ENCODE measurements at regions not wholly inside any gene's neighbourhood (a gene's known extent, or its start where the extent isn't known, plus 50 kb on each side); places are given as distances from the start of the nearest gene placed in this dataset.
"Not testable (repeated sequence)": the region's sequence is repeated elsewhere in the genome, so short reads cannot be mapped to it uniquely, and the experiment has no call there.

DNA sequence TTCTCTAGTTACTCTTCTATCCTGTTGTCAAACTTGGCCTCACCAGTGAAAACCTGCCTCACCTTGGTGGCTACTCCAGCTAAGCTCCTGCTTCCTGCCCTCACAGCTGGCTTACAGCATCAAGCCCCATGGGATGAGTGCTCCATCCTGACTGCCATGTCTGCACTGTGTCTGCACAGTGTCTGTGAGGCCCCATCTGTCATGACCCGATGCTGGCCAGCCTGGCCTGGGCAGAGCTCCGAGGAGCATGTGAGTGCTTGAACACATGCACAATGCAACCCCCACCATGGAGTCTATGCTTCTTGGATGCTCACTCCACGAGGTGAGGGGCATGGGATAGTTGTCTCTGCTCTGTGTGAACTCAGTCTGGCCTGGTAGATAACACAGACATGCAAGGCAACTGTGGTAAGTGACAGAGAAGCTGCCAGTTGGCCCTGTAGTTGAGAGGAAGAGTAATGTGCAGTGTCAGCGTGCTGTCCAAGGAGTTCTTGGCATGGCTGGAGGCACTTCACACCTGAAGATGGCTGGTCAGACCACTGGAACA, 207.1 kb upstream of the ZNF32 start:
- no peak for DNase-seq (ENCODE audit: low spot score)

DNA sequence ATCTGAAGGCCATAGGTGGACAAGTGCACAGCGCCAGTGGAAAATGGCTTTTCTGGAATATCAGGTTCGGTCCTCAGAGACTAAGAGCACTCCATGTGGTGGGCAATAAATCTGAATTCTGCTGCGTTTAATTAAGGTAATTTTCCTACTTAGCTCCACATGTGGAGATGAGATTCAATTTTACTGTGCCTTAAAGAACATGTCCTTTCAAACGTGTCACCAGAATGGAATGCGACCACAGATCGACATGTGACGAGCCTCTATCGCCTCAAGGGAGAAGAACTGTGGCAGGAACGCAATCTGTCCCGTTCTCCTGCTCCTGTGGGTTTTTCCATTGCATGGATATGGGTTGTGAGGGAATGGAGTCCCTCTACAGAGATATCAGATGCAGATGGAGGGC, 205.3 kb upstream of the ZNF32 start:
- peak; percentile 92 for DNase-seq (ENCODE audit: low spot score)

- no peak for DNase-seq (ENCODE audit: low spot score)
These were observed 204.7 kb upstream of the ZNF32 start for GRCh38 chr10:43853369-43853768.

- DNase-seq (ENCODE audit: low spot score) = no peak
These were observed 204.0 kb upstream of the ZNF32 start for GRCh38 chr10:43852644-43853214.

DNA sequence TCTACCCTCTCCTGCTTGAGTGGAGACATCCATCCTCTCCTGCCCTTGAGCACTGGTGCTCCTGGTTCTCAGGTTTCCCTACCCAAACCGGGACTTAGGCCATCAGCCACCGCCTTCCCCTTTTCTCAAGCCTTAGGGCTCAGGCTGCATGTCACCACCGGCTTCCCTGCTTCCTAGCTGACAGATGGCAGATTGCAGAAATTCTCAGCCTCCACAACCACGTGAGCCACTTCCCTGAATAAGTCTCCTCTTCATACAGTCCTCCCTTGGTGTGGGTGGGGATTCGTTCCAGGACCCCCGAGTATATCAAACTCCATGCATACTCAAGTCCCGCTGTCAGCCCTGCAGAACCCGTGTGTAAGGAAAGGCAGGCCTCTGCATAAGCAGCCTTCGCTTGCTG, 203.5 kb upstream of the ZNF32 start:
- no peak for DNase-seq (ENCODE audit: low spot score)

DNA sequence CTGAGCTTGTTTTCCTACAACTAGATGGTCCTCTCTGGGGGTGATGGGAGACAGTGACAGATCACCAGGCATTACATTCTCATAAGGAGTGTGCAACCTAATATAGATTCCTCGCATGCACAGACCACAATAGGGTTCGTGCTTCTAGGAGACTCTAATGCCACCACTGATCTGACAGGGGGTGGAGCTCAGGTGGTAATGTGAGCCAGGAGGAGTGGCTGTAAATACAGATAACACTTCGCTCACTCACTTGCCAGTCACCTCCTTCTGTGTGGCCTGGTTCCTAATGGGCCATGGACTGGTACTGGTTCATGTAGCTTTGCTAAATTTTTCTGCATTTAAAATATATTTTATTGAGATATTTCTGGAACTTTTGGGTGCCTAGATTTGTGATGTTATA, 202.3 kb upstream of the ZNF32 start:
- no peak for DNase-seq (ENCODE audit: low spot score)

GRCh38 chr10:43849551-43849950, 200.9 kb upstream of the ZNF32 start:
- no peak for DNase-seq (ENCODE audit: low spot score)

DNA sequence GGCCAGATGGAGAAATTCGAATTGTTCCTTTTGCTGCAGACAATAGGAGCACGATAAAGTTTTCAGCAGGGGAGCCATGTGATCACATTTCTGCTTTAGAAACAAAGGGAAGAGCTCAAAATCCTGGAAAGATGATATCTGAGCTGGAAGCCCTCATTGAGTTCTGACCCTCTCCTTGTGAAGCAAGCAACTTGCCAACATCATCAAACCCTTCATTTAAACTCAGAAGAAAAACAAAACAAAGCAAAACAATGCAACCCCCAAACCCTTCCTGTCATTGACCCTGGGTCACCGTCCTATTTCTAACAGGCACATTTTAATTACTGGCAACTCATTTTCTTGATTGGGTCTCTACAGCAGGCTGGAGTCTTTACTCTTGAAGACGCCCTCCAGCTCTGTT, 198.3 kb upstream of the ZNF32 start:
- DNase-seq (ENCODE audit: low spot score) = no peak

- no peak for DNase-seq (ENCODE audit: low spot score)
These were observed 197.6 kb upstream of the ZNF32 start for GRCh38 chr10:43846187-43846680.

DNA sequence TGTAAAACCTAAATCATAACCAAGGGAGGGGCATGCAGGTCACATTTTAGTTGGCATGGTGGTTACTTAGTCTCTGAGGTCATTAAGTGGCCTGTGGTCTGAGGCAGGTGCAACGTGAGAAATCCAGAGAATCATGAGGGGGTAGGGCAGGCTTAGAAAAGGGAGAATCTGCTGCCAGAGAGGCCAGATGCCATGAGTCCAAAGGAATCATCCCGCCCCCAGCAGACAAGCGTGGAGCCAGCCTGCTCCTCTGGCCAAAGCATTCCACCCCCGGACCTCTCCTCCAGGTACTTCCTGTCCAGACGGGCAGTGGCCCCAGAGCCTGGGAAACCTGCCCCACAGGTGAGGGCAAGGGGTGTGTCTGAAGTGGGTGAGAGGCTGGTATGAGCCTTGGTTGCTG, 196.4 kb upstream of the ZNF32 start:
- no peak for DNase-seq (ENCODE audit: low spot score)

DNA sequence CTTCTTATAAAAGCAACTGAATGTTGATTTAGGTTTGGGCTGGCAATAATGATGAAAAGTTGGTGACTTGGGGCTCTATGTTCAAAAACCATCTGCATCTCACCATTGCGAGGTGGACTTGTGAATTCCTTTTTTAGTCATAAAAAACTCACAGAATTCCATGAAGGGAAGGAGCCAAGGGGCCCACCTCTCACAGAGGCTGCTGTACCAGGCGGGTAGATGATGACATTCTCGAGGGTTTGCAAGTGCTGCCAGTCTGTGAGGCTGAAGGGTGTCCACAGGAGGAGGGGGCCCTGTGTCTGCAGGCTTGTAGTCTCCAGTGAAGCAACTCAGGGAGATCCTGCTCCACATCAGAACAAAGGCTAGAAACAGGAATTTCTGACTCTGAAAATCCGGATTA, 195.5 kb upstream of the ZNF32 start:
- no peak for DNase-seq (ENCODE audit: low spot score)

- DNase-seq (ENCODE audit: low spot score) = peak; percentile 48
These were observed 194.8 kb upstream of the ZNF32 start for GRCh38 chr10:43843321-43844101.

GRCh38 chr10:43842496-43842895, 193.8 kb upstream of the ZNF32 start:
- DNase-seq (ENCODE audit: low spot score) = no peak

GRCh38 chr10:43842072-43842471, 193.4 kb upstream of the ZNF32 start:
- no peak for DNase-seq (ENCODE audit: low spot score)

- no peak for DNase-seq (ENCODE audit: low spot score)
These were observed 191.3 kb upstream of the ZNF32 start for GRCh38 chr10:43839973-43840372.

DNA sequence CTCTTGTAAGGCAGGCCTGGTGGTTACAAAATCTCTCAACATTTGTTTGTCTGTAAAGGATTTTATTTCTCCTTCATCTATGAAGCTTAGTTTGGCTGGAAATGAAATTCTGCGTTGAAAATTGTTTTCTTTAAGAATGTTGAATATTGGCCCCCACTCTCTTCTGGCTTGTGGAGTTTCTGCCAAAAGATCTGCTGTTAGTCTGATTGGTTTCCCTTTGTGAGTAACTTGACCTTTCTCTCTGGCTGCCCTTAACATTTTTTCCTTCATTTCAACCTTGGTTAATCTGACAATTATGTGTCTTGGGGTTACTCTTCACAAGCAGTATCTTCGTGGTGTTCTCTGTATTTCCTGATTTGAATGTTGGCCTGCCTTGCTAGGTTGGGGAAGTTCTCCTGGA, 186.1 kb upstream of the ZNF32 start:
- DNase-seq (ENCODE audit: low spot score) = not testable (repeated sequence)

GRCh38 chr10:43827853-43828252, 179.2 kb upstream of the ZNF32 start:
- no peak for DNase-seq (ENCODE audit: low spot score)

- DNase-seq (ENCODE audit: low spot score) = no peak
These were observed 177.3 kb upstream of the ZNF32 start for GRCh38 chr10:43825984-43826383.

- DNase-seq (ENCODE audit: low spot score) = no peak
These were observed 176.7 kb upstream of the ZNF32 start for GRCh38 chr10:43825421-43825820.

DNA sequence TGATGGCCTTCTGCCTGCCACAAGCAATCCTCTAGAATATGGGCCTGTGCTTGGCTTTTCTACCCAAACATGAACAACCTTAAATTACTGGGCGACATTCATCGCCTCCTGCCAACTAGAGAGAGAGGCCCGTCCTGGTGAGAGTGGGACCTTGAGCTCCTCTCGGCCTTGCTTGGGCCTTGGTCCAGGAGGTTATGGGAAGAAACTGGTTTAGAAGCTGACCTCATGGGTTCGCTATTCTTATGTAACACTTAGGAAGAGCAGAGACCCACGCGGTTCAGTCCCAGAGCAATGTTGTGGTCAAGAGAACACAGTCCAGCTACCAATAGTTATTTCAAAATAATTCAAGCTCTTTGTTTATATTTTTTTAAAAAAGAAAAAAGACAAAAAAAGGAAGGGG, 176.3 kb upstream of the ZNF32 start:
- peak; percentile 47 for DNase-seq (ENCODE audit: low spot score)

DNA sequence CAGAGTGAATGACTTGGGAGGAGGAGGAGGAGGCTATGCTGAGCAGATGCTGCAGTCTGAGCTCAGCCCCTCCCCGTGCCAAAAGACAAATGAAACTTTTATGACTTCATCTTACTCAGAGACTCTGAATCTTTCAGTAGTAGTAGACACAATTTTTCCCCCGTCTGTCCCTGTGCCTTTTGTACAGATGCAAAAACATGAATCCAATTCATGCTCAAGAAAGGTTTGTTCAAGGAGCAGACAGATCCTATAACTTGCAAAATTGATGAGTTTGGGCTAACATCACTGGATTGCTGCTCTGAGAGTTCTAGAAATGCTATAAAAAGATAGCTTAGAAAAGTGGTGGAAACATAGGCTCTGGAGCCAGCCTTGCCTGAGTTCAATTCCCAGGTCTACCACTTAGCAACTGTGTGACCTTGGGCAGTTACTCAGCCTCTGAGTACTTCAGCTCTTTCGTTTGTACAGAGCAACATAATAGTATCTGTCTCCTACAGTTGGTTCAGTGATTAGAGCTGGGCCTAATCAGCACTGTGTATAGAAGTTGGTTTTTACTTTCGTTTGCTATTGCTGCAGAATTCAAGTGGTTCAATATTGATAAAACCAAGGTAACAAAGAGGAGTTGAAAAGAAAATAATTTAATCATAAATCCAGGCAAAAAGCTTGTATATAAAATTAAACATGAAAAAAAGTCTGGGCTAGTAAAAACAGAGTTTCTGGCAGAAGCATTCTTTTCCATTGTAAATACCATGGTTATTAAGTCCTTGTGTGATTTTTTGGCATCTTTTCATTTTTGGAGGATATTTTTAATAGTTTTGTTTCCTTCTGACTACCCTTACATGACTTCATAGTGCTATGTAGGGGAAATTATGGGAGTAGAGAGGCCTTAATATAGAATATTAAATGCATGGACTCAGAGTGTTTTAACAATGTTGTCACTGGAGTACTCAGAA, 174.2 kb upstream of the ZNF32 start:
- DNase-seq (ENCODE audit: low spot score) = no peak

GRCh38 chr10:43821103-43821502, 172.4 kb upstream of the ZNF32 start:
- no peak for DNase-seq (ENCODE audit: low spot score)

Data from H4 (cell line).